ENCODE measurements at regions not wholly inside any gene's neighbourhood (a gene's known extent, or its start where the extent isn't known, plus 50 kb on each side); places are given as distances from the start of the nearest gene placed in this dataset.

- H3K9me3 ChIP-seq (ENCODE audit: control insufficient read depth, low read depth, low read length) = no peaks in the 10 kb centered on the region
- no peak overlapping the region for H3K56ac ChIP-seq (ENCODE audit: insufficient read length, low read depth, low read length)
- no peaks in the 10 kb centered on the region for H4K20me1 ChIP-seq (ENCODE audit: control insufficient read depth, insufficient read depth, insufficient read length)
- no peaks in the 10 kb centered on the region for H3K27me3 ChIP-seq (ENCODE audit: insufficient read depth, low read length)
- H2AK5ac ChIP-seq (ENCODE audit: insufficient read length, low read length) = no peak overlapping the region
- H3K14ac ChIP-seq (ENCODE audit: insufficient read depth, low read length) = no peak overlapping the region
- no peak overlapping the region for H4K5ac ChIP-seq (ENCODE audit: insufficient read length, low read depth, low read length)
- no peak overlapping the region for H3K18ac ChIP-seq (ENCODE audit: insufficient read length, low read depth, low read length)
- H3K79me1 ChIP-seq (ENCODE audit: insufficient read depth, low read depth, low read length, poor library complexity, severe bottlenecking) = no peaks in the 10 kb centered on the region
- no CpG with 5 or more reads among the region's 5 CpGs for WGBS (ENCODE audit: extremely low coverage, insufficient read length, low lambda C conversion rate)
- H2BK120ac ChIP-seq (ENCODE audit: low read depth, low read length, poor library complexity, severe bottlenecking) = no peak overlapping the region
- no peak overlapping the region for H4K91ac ChIP-seq (ENCODE audit: insufficient read length, low read depth, low read length)
- H3K4me2 ChIP-seq (ENCODE audit: insufficient read depth, insufficient read length, low read length) = no peak overlapping the region
- H3K79me2 ChIP-seq (ENCODE audit: insufficient read depth, low read length) = no peaks in the 10 kb centered on the region
- Mint-ChIP-seq H3K27me3 (ENCODE audit: low read depth) (no peaks in the 10 kb centered on the region), H3K4me3 (no peak overlapping the region), H3K27ac (no peak overlapping the region), H3K9me3 (peaks cover 10 to 15% of the 10 kb centered on the region in 2 experiments; a peak in 4 of 5 replicates), H3K4me1 (peaks cover 10 to 26% of the 10 kb centered on the region in 2 experiments), H3K36me3 (ENCODE audit: insufficient read depth in 1 of 3, low read depth in 3 of 3) (peaks cover 2 to 32% (median 4%) of the 10 kb centered on the region in 3 experiments; a peak in 5 of 7 replicates)
- no peak overlapping the region for H4K8ac ChIP-seq (replicated peaks; ENCODE audit: insufficient read length, low read depth, low read length)
- no peak overlapping the region for H2BK5ac ChIP-seq (ENCODE audit: insufficient read length, low read length)
- no peak overlapping the region for H2AFZ ChIP-seq (ENCODE audit: low read length)
- no peak for DNase-seq
- no peak overlapping the region for H2BK15ac ChIP-seq (ENCODE audit: low read depth, low read length)
- no peak overlapping the region for H3K4ac ChIP-seq (ENCODE audit: low read depth, low read length)
- TF ChIP-seq CTCF (conservative IDR thresholded peaks at IDR 0.05) = no peak
- no peak overlapping the region for H2BK20ac ChIP-seq (ENCODE audit: low read depth, low read length, poor library complexity, severe bottlenecking)
- H3T11ph ChIP-seq (ENCODE audit: low read length) = no peak overlapping the region
- H3K23ac ChIP-seq (ENCODE audit: insufficient read length, low read depth, low read length) = no peak overlapping the region
- H2BK12ac ChIP-seq (ENCODE audit: insufficient read length, low read depth, low read length) = no peak overlapping the region
- no peaks in the 10 kb centered on the region for H3K4me1 ChIP-seq (ENCODE audit: insufficient read depth, low read length)
- no peak overlapping the region for H3K9ac ChIP-seq (ENCODE audit: extremely low read depth, insufficient read length, low read length)
- H3K27ac ChIP-seq (ENCODE audit: insufficient read length, low read depth, low read length) = no peak overlapping the region
- no peaks in the 10 kb centered on the region for H3K23me2 ChIP-seq (ENCODE audit: insufficient read length, low read depth, low read length, poor library complexity, severe bottlenecking)
These were observed 694.5 kb downstream of the NXPH1 start for GRCh38 chr7:9127901-9128300.

Measured in H9 (cell line).